ENCODE measurements at regions not wholly inside any gene's neighbourhood (a gene's known extent, or its start where the extent isn't known, plus 50 kb on each side); places are given as distances from the start of the nearest gene placed in this dataset.

- ATAC-seq (ENCODE audit: low read depth in 2 of 2): no peak
- Mint-ChIP-seq H3K36me3 (no peaks in the 10 kb centered on the region), H3K9me3 (peaks cover 0 to 2% (median 0%) of the 10 kb centered on the region in 7 donors), H3K27ac (no peak overlapping the region), H3K4me3 (peak overlapping the region in 1 of 4 donors; percentile 13), H3K27me3 (peaks cover 17% of the 10 kb centered on the region), H3K4me1 (no peaks in the 10 kb centered on the region)
- DNase-seq: no peak
- no peak overlapping the region for H3K27ac ChIP-seq (ENCODE audit: insufficient read depth, low read length, poor library complexity, severe bottlenecking)
- H3K36me3 ChIP-seq (ENCODE audit: control insufficient read depth, insufficient read depth, low read length): no peaks in the 10 kb centered on the region
- H3K9me3 ChIP-seq (ENCODE audit: control insufficient read depth in 2 of 2, low read length in 2 of 2): no peaks in the 10 kb centered on the region
- H3K4me3 ChIP-seq (ENCODE audit: low read depth, low read length): no peak overlapping the region
- H3K4me1 ChIP-seq (ENCODE audit: control insufficient read depth, insufficient read depth, low read length, poor library complexity, severe bottlenecking): no peaks in the 10 kb centered on the region
- H3K27me3 ChIP-seq (ENCODE audit: control insufficient read depth, insufficient read depth, low read length): no peaks in the 10 kb centered on the region
Observed at GRCh38 chr20:50315586-50316551, 125.2 kb downstream of the CEBPB start.

- Mint-ChIP-seq H3K4me3 (no peak overlapping the region), H3K36me3 (no peaks in the 10 kb centered on the region), H3K27me3 (peaks cover 14% of the 10 kb centered on the region), H3K27ac (no peak overlapping the region), H3K4me1 (no peaks in the 10 kb centered on the region), H3K9me3 (peaks cover 0 to 2% (median 0%) of the 10 kb centered on the region in 7 donors)
- Histone ChIP-seq H3K4me3 (ENCODE audit: low read depth, low read length) (no peak overlapping the region), H3K4me1 (ENCODE audit: control insufficient read depth, insufficient read depth, low read length, poor library complexity, severe bottlenecking) (no peaks in the 10 kb centered on the region), H3K9me3 (ENCODE audit: control insufficient read depth in 2 of 2, low read length in 2 of 2) (no peaks in the 10 kb centered on the region), H3K27ac (ENCODE audit: insufficient read depth, low read length, poor library complexity, severe bottlenecking) (no peak overlapping the region), H3K36me3 (ENCODE audit: control insufficient read depth, insufficient read depth, low read length) (no peaks in the 10 kb centered on the region), H3K27me3 (ENCODE audit: control insufficient read depth, insufficient read depth, low read length) (no peaks in the 10 kb centered on the region)
- DNase-seq: no peak
- ATAC-seq (ENCODE audit: low read depth in 2 of 2): no peak
Observed at GRCh38 chr20:50317116-50317515, 126.5 kb downstream of the CEBPB start.

GRCh38 chr20:50317609-50318008 lies 127.0 kb downstream of the CEBPB start:
- Histone ChIP-seq H3K9me3 (ENCODE audit: control insufficient read depth in 2 of 2, low read length in 2 of 2) (no peaks in the 10 kb centered on the region), H3K4me1 (ENCODE audit: control insufficient read depth, insufficient read depth, low read length, poor library complexity, severe bottlenecking) (no peaks in the 10 kb centered on the region), H3K27me3 (ENCODE audit: control insufficient read depth, insufficient read depth, low read length) (no peaks in the 10 kb centered on the region), H3K4me3 (ENCODE audit: low read depth, low read length) (no peak overlapping the region), H3K36me3 (ENCODE audit: control insufficient read depth, insufficient read depth, low read length) (no peaks in the 10 kb centered on the region), H3K27ac (ENCODE audit: insufficient read depth, low read length, poor library complexity, severe bottlenecking) (no peak overlapping the region)
- no peak overlapping the region for H3K4me3 Mint-ChIP-seq
- H3K4me1 Mint-ChIP-seq: no peaks in the 10 kb centered on the region
- ATAC-seq (ENCODE audit: low read depth in 2 of 2) (no peak), DNase-seq (no peak)
- H3K36me3 Mint-ChIP-seq: no peaks in the 10 kb centered on the region
- H3K27me3 Mint-ChIP-seq: peaks cover 14% of the 10 kb centered on the region
- H3K27ac Mint-ChIP-seq: no peak overlapping the region
- peaks cover 0 to 2% (median 0%) of the 10 kb centered on the region in 7 donors for H3K9me3 Mint-ChIP-seq

GRCh38 chr20:50318710-50319109 lies 128.1 kb downstream of the CEBPB start:
- Mint-ChIP-seq H3K4me3 (no peak overlapping the region), H3K4me1 (no peaks in the 10 kb centered on the region), H3K27me3 (peaks cover 14% of the 10 kb centered on the region), H3K27ac (no peak overlapping the region), H3K9me3 (peaks cover 0 to 1% (median 0%) of the 10 kb centered on the region in 7 donors), H3K36me3 (no peaks in the 10 kb centered on the region)
- H3K27ac ChIP-seq (ENCODE audit: insufficient read depth, low read length, poor library complexity, severe bottlenecking): no peak overlapping the region
- no peaks in the 10 kb centered on the region for H3K4me1 ChIP-seq (ENCODE audit: control insufficient read depth, insufficient read depth, low read length, poor library complexity, severe bottlenecking)
- H3K27me3 ChIP-seq (ENCODE audit: control insufficient read depth, insufficient read depth, low read length): no peaks in the 10 kb centered on the region
- H3K4me3 ChIP-seq (ENCODE audit: low read depth, low read length): no peak overlapping the region
- ATAC-seq (ENCODE audit: low read depth in 2 of 2) (no peak), DNase-seq (no peak)
- H3K36me3 ChIP-seq (ENCODE audit: control insufficient read depth, insufficient read depth, low read length): no peaks in the 10 kb centered on the region
- H3K9me3 ChIP-seq (ENCODE audit: control insufficient read depth in 2 of 2, low read length in 2 of 2): no peaks in the 10 kb centered on the region

- Mint-ChIP-seq H3K27ac (peak overlapping the region in 1 of 3 donors; percentile 62), H3K9me3 (peaks cover 0 to 1% (median 0%) of the 10 kb centered on the region in 7 donors), H3K27me3 (peaks cover 20% of the 10 kb centered on the region), H3K4me3 (no peak overlapping the region), H3K4me1 (no peaks in the 10 kb centered on the region), H3K36me3 (no peaks in the 10 kb centered on the region)
- ATAC-seq (ENCODE audit: low read depth in 2 of 2) (no peak), DNase-seq (no peak)
- H3K27ac ChIP-seq (ENCODE audit: insufficient read depth, low read length, poor library complexity, severe bottlenecking): no peak overlapping the region
- no peaks in the 10 kb centered on the region for H3K27me3 ChIP-seq (ENCODE audit: control insufficient read depth, insufficient read depth, low read length)
- no peak overlapping the region for H3K4me3 ChIP-seq (ENCODE audit: low read depth, low read length)
- no peaks in the 10 kb centered on the region for H3K36me3 ChIP-seq (ENCODE audit: control insufficient read depth, insufficient read depth, low read length)
- no peaks in the 10 kb centered on the region for H3K4me1 ChIP-seq (ENCODE audit: control insufficient read depth, insufficient read depth, low read length, poor library complexity, severe bottlenecking)
- H3K9me3 ChIP-seq (ENCODE audit: control insufficient read depth in 2 of 2, low read length in 2 of 2): no peaks in the 10 kb centered on the region
Observed at GRCh38 chr20:50320005-50320900, 129.6 kb downstream of the CEBPB start.

- DNase-seq: no peak
- no peaks in the 10 kb centered on the region for H3K4me1 Mint-ChIP-seq
- no peaks in the 10 kb centered on the region for H3K4me1 ChIP-seq (ENCODE audit: control insufficient read depth, insufficient read depth, low read length, poor library complexity, severe bottlenecking)
- H3K9me3 ChIP-seq (ENCODE audit: control insufficient read depth in 2 of 2, low read length in 2 of 2): no peaks in the 10 kb centered on the region
- H3K9me3 Mint-ChIP-seq: peaks cover 0 to 1% (median 0%) of the 10 kb centered on the region in 7 donors
- peak overlapping the region in 1 of 3 donors; percentile 62 for H3K27ac Mint-ChIP-seq
- H3K27ac ChIP-seq (ENCODE audit: insufficient read depth, low read length, poor library complexity, severe bottlenecking): no peak overlapping the region
- no peak overlapping the region for H3K4me3 Mint-ChIP-seq
- no peak for ATAC-seq (ENCODE audit: low read depth in 2 of 2)
- no peaks in the 10 kb centered on the region for H3K36me3 Mint-ChIP-seq
- H3K27me3 Mint-ChIP-seq: peaks cover 14% of the 10 kb centered on the region
- H3K4me3 ChIP-seq (ENCODE audit: low read depth, low read length): no peak overlapping the region
- H3K36me3 ChIP-seq (ENCODE audit: control insufficient read depth, insufficient read depth, low read length): no peaks in the 10 kb centered on the region
- peaks cover 2% of the 10 kb centered on the region for H3K27me3 ChIP-seq (ENCODE audit: control insufficient read depth, insufficient read depth, low read length)
Observed at GRCh38 chr20:50320901-50321796, 130.5 kb downstream of the CEBPB start.

Measured in CD4-positive, CD25-positive, alpha-beta regulatory T cell (primary cell).